ENCODE measurements at regions not wholly inside any gene's neighbourhood (a gene's known extent, or its start where the extent isn't known, plus 50 kb on each side); places are given as distances from the start of the nearest gene placed in this dataset.

DNA sequence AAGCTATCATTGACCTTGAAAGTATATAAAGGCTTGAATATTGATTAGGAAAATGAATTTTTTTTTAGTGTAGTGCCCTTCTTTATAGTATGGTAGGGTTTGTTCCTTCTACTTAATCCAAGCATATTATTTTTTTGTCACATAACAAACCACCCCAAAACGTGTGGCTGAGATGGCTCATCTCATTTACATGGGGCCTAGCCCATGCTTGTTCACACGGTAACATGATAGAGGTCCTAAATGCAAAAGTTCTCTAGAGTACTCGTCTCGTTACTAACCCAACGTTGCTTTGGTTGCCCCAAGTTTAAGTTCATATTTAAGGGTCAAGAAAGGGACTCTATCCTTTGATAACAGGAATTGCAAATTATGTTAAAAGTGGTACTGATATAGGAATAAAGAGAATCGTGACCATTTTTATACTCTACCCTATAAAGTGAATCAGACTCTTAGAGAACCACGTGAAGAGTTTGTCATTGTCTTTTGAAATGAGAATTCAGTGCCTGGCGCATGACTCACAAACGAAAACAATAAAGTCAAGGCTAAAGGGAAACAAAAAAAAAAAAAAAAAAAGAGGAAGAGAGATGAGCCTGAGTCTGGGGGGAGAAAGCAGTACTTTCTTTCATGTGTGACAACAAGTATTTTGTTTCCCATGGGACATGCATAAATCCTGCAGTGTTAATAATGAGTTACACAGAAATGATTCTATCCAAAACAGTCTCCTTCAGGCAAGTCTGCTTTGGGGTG lies 402.8 kb upstream of the NWD2 start:
- DNase-seq = no peak

DNA sequence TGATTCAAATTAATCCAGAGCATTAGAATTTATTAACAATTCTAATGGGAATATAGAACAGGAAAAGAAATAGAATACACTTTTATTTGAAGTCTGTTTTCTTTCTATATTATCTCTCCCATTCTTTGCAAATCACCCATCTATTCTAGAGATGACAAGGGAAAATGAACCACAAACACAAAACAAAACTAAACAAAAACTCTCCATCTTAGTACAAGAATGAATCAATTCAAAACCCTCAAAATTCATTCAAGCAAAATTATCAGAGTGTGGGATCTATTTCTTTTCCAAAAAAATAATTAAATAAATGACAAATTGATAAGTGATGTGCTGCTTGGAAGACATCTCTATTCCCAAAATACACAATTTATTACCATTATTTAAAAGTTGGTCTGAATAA lies 400.1 kb upstream of the NWD2 start:
- DNase-seq = no peak

DNA sequence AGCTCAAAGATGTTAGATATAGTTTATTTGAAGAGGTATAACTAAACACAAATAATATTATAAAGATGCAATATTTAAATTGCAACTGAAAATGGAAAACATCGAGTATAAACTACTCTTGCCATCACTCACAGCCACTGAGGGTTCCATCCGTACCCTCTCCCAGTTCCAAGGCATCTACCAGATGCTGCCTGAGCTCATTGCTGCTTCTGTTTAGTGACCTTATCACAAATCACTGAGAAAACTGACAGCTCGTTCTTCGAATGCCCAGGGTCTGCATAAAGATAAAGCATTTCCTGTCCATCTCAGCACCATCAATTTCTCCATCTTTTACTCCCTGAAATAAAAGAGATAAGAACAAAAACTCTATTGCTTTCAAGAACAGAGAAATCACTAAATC lies 391.7 kb upstream of the NWD2 start:
- DNase-seq = no peak

DNA sequence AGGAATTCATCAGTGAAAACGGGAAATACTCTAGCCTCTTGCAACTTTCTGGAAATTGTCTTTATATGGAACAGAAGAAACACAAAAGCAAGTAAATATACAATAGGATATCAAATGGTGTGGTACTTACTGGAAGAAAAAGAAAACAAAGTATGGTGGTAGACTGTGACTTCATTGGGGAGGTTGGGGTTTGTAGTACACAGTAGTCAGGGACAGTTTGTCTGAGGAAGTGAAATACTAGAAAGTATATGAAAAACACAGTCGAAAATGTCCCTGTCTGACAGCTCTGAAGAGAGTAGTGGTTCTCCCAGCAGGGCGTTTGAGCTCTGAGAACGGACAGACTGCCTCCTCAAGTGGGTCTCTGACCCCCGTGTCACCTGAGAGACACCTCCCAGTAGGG lies 390.0 kb upstream of the NWD2 start:
- DNase-seq = no peak

DNA sequence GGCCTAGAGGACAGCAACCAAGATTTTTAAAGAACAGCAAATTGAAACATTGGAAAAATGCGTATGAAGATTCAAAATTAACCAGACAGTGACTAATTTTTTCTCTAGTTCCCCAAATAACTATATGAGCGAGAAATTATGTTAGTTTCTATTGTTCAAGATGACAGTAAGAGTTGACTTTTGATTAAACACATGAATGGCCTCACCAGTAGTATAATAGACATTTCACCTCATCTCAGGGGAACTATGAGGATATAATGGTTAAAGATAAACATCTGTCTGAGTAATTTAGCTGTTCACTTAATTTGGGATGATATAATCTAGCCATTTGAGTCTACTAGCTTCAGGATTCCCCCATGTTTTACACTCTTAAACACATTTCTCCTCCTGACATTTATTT lies 380.9 kb upstream of the NWD2 start:
- no peak for DNase-seq

DNA sequence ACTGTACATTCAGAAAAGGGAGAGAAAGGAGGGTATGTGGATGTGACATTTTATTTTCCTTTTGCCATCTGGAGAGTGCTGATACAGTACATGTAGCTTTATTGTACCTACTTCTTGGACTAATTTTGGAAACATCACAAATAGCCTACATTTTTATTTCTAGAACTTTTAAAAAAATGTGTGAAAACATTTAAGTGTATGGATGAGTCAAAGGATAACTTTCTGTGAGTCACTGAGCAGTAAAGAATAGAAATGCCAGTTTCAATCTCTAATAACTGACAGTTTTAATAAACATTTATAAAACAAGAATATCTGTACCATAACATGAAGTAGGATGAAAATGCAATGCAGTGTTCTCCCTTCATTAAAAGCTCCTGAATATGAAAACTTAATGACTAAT lies 374.4 kb upstream of the NWD2 start:
- DNase-seq = no peak

DNA sequence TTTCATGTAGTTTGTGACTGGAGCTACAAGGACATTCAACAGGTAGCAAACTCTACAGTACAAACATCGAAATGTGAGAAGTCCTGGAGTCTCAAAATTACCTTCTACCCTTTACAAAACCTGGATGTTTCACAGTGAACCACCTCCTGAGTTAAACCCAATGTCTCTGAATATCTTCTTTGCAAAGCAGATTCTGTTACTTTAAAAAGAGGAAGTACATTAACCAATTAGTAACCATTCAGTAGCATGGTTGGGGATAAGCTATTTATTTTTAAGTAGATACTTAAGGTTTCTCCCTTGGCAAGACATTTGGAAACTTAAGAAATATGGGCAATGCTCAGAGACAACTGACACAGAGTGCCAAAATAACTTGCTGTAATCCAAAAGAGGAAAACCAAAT lies 371.9 kb upstream of the NWD2 start:
- DNase-seq = no peak

DNA sequence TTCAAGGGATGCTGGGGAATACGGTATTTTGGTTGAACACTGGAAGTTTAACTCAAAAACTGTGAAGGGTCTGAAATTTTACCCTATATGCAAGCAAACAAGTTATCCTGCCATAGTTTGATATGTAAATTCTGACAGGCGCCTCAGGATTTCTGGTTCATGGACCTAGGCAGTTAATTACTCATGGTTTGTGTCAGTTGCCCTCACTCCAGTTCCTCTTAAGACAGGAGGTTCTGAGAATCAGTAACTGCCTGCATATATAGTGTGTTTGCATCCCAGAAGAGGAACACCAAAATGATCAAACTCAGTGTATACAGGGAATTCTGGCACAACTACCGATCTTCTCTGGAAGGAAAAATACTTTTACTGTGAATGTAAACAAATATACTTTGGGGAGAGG lies 360.4 kb upstream of the NWD2 start:
- no peak for DNase-seq

DNA sequence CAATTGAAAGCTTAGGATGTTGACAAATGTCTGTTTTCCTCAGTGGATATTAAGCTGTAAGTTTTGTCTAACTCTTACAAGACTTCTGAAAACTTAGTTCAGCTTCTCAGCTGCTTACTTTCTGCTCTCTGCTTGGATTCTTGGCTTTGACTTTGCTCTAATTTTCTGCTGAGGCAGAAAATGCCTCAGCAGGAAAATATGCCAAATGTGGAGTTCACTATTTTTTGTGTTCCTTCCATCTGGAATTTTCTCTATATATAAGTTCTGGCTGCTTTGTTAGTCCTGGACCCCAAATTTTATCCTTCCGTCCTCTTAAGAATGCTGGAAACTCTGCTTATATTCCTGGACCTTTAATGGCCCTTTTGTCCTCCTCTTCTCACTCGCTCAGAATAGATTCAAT lies 352.6 kb upstream of the NWD2 start:
- no peak for DNase-seq

DNA sequence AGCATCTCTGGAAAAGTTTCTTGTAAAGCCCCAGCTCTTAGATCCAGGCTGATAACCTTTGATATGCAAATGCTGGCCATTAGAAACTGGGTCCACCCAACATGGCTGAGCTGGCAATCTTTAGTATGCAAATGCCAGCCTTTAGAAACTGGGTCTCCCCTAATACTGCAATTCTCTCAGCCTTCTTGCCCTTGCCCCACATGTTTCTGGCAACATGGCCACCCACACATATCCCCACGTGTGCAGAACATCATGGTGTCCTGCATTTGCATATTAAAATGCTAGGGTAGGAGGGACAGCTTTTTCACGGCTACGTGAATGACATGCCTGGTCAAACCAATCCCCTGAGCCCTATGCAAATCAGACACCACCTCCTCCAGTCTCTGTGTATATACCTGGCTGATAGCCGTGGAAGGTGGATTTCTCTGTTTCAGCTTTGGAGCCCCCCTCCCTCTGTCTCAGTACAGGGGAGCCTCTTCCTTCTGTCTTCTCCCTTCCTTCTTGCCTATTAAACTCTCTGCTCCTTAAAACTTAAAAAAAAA lies 344.0 kb upstream of the NWD2 start:
- DNase-seq = no peak

DNA sequence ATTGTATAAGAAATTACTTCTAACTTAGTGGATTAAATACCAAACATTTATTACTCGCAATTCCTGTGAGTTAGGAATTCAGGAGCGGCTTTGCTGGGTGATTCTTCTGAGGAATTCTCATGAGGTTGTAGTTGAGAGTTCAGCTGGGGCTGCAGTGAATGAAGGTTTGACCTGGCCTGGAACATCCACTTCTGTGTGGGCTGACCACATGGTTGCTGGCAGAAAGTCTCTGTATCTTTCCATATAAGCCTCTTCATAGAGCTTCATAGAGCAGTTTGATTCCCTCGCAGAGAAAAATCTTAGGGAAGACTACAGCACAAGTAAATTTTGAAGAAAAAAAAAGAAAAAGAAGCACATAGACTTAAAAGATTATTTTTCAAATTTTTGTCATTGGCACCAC lies 339.7 kb upstream of the NWD2 start:
- DNase-seq = no peak

DNA sequence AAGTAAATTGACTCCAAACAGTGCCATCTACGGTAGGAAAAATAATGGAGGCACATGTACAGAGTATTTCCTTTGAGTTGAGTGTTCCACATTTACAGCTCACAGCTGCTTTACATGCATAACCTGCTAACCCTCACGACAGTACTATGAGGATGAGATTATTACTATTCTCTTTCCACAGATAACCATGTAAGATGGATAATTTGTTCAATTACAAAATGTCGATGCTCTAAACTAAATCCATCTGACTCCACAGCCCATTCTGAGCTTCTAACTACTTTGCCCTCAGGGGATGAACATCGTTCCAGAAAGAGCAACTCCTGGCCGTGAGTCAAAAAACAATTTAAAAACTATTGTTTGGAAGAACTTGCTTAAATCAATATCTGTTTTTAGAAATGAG lies 330.4 kb upstream of the NWD2 start:
- no peak for DNase-seq

DNA sequence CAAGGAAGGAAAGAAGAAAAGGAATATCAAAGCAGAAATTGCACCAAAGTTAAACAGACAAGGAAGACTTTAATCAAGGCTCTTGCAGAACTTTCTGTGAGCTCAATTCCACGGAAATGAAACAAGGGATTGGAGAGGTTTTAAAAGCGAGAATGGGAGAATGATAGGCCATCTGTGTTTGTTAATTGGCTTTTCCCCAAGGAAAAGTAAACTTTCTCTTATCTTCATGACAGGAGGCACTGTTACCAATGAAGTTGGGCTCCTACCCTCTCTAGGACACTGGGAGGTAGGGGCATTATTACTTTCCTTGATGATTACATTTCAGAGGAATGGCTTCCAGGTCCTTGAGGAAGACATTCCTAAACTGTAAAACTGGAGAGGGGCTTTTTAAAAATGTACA lies 328.8 kb upstream of the NWD2 start:
- DNase-seq = no peak

DNA sequence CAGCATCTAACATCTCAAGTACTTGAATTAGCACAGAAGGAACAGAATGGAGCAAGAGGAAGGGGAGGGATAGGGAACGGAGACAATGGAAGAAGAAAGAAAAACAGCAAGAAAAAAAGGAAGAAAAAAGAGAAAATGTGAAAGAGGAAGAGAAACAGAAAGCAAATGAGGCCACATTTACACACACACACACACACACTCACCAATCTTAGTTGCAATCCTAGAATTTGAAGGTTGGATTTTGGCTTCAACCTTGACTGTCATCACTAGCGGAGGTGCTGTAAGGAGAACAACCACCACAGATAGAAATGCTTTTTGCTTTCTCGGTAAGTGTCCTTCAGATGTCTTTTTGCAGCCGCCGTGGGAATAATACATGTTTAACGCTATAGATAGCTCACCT lies 327.1 kb upstream of the NWD2 start:
- no peak for DNase-seq

DNA sequence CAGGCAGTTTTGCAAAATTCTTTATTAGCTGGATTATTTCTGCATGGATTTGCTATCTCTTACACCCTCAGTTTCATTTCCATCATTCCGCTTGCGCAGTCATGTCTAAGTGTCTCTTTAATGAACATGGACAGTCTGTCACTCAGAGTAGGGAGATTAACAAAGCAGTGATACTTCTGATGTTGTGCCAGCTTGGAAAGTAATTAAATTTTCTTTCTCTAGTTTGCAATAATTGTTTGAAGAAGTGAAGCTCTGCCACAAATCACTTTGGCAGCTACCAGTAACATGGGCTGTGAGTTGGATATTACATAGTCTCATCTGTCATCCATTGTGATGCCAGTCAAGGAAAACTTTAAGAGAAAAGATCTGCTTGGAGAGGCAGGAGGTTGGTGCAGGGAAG lies 324.8 kb upstream of the NWD2 start:
- DNase-seq = no peak

DNA sequence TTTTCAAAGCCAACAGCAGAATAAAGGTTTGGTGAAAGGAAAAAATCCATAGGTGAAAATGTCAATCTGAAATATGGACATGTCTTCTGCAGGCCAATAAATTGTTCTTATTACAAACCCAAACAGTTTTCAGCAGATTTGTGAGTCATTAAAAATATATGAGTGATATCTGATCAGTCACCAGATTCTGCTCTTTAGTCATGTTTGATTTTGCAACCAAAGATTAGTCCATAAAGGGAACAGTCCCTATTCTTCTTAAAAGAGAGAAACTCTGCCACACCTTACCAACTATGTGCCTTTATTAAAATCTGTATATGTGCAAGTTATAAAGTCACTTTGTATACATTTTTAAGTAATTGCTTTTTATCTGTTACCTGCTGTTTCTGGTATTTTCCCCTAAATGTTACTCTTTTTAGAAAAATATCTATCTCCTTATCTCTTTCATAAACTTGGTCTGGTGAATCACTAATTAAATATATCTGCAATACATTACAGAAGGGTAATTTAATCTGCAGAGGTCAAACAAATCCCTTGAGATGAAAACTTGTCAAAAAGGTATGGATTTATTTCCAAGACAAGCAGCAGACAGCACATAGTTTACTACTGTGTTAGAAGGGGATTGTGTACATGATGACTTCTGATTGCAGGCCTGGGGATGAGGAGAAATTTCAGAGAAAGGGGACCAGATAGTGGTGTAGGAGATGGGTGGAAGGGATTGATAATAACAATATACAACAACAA lies 322.9 kb upstream of the NWD2 start:
- DNase-seq = no peak

DNA sequence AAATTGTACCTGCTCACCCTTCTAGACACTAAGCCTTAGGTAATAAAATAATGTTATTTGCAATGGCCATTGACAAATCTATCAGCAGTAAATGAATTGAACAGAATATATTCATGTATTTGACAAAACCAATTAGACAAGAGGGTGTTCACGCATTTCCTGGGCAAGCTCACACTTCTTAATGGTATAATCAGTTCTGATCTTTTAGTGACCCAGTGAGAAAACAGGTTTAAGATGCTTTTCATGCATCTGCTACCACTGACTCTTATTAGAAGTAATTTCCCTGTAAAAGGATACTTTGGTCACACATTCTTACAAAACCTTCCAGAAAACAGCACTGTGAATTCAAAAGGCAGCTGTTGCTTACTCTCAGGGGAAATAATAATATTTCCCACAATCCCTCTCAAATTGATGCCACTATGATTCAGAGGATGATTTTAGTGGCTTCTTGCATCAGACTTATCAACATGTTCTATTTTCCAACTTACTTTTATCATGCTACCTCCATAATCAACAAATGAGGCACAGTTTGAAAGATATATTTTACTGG lies 313.9 kb upstream of the NWD2 start:
- DNase-seq = no peak

DNA sequence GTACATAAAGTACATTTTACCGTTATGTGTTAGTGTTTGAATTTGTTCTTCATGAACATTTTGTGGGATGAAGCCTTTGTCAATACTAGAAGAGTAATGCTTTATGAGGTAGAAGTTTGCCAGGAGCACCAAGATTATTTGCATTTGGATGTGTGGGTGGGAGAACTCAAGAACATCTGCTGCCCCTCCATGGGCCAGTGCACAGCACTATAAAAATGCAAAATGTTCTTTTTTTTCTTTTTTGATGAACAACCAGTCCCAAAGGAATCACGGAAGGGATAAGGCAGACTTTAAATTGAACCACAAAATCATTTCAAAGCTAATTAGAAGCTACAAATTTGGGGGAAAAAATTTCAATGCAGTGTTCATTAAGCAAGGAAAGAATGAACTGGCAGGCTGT lies 300.3 kb upstream of the NWD2 start:
- no peak for DNase-seq

DNA sequence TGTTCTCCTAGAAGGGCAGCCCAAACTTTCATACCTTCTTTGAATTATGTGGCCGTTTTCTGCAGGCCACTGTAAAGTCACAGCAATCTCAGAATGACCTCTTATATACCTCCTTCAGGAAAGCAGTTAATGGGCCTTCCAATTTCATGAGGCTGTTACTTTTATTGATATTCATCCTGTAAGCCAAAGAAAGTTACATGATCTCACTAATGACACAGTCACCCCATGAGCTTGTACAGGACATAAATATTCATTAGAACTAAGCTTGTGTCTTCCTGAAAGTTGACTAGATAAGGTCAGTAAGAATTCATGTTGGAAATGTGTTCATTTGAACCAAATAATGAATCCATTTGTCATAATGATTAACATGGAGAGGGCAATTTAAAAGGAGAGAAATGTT lies 283.1 kb upstream of the NWD2 start:
- DNase-seq = no peak

DNA sequence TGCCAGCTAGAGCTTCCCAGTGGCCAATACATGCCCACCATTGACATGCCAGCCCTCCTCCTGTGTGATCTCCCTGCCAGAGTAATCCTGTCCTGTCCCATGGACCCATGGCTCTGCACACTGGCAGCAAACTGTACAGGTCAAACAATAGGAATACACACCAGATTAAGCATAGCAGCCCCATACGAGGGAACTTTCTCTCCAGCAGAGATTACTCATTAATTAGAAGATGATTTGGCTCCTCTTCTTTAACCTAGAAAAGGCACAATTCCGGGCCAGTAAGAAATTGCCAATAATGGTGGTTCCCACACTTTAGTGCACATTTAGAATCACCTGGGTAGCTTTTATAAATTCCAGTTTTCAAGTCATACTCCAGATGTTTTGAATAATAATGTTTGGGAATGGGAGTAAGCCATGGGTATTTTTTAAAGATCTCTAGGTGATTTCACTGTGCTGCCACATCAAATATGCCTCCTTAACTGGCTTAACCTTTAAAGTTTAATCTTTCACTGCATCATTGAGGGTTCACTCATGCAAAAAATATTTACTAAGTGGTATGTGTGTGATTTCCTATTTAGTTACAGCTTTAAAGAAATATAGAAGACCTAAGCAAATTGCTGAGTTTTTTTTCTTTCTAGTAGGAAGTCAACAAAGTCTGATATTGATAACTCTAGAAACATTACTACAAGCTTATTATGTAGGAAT lies 277.6 kb upstream of the NWD2 start:
- no peak for DNase-seq

DNA sequence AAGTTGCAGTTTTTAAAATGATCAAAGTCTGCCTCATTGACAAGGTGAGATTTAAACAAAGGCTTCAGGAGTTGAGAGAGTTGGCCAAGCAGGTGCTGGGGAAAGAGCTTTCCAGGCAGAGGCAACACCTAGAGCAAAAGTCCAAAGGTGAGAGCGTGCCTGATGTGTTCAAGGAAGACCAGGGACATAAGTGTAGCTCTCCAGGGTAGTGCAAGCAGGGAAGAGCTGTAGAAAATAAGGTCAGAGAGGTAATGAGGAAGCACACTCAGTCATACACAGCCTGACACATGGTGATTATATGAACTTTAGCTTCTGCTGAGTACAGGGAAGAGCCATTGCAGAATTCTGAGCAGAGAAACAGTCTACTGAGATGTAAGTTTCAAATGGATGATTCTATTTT lies 265.0 kb upstream of the NWD2 start:
- no peak for DNase-seq

DNA sequence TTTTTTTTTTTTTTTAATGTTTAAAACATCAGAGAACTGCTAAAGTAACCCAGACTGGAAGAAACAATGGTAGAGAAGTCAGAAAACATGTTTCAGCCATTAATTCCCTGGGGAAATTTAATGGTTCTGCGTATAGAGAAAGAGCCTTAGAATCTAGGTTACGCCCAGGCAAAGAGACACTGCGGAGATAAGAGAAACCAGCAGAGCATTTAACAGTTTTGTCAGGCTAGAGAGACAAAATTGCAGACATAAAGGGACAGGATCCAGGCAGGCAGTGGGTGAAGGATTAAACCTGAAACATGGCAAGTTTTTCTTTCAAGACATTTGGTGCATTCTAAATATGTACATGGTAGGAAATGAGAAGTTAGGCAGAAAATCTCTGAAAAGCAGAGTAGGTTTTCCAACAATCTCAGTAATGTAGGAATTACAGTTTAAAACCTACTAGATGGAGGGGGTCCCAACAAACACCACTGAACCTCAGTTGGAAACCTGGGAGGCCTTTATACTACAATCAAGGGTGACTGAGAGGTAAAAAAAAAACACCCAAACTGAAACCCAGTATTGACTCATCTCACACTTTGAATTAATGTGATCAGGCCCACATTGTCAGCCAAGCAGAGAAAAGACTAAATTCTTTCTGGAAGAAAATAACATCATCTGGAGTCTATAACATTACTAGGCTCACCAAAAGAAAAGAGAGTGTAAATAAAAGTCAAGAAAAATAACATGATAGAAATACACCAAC lies 254.2 kb upstream of the NWD2 start:
- no peak for DNase-seq

DNA sequence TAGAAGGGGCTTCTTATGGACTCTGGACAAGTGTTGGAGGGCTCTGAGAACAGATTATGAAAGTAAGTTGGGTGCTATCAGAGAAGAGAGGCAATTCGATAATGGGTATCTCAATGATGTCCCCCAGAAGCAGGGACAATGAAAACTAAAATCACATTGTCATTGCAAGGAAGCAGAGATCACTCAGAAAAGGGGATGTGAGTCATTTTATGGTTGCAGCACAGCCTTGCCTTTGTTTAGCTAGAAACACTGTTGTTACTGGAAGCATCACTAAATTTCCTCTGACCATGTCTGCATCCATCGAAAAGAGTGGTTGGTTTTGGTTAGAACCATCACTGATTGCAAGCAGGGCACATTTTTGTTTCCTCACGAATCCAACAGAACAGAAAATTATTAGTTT lies 246.8 kb upstream of the NWD2 start:
- no peak for DNase-seq

Measured in CD4-positive, alpha-beta T cell treated with Interferon alpha-2 for 1 hour (primary cell).